HuH-7.5 (cell line): ENCODE measurements at regions not wholly inside any gene's neighbourhood (a gene's known extent, or its start where the extent isn't known, plus 50 kb on each side); places are given as distances from the start of the nearest gene placed in this dataset.

Source experiments
- DNase-seq: peaks from one replicate; pipeline ENCODE4 v3.0.0; 2011; ENCODE audit warnings: low spot score

DNA sequence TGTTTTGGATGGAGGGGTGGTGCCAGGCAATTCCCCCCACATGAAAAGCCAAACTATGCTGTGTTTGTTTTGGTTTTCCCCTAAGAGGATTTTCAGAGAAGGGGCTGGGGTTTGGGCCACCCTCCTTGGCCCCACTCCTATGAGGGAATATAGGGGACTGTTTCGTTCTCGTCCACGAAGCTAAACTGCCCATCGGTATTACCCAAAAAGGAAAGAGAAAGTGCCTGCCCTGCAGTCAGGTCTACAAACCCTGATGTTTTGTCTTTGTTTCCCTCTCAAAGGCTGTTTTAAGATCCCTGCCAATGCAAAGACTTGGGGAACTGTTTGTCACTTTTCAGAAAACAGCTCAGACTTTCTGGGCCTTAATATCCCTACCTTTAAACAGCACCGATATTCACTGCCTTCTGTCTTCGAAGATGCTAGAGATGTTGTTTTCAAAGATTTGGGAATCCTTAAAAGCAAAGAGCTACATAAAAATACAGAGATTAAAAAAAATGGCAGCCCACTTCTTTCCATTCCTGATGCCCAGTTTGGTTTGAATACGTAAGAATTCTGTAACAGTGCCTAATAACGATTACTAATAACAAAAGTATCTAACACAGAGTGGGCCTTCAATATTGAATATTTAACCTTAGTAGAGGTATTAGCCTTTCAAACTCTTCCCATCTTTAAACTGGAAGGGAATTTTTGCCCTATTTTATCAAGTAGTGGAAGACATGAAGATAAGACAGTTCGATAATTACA, 518.4 kb downstream of the MED13L start:
- no peak for DNase-seq

GRCh38 chr12:115758183-115758582, 519.3 kb downstream of the MED13L start:
- DNase-seq: no peak

DNA sequence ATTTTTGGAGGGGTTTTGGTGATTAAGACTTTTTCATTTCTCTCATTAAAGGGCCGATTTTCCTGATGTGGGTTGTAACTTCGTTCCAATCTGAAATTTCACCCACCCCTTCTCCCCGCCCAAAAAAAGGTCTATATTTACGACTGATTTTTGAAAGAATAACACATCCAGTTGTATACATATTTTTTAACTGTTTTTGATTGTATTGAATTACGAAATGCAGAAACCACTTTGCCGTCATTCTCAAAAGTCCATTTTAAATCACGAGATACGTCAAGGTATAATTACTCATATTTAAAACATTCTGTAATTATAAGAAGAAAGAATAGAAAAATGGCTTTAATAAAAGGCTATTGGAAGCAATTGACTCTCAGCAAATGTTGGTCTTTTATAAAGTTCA, 520.7 kb downstream of the MED13L start:
- no peak for DNase-seq

DNA sequence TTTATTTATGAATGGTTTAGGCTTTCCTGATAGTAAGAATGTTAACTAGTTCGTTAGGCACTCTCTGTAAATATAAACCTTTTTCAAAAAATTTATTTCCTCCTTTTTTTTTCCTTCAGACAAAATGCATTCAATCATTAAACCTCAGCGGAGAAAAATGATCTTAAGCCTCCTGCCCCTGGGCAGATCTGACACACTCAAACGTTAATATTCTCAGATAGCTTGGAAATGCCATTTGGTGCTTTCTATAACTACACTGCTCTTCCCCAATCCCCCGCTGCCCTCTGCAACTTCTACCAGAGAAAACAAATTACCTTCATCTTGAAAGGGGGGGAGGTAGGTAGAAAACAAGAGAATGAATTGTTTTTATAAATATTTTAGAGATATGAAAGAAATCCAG, 521.2 kb downstream of the MED13L start:
- no peak for DNase-seq

GRCh38 chr12:115755725-115756085, 521.8 kb downstream of the MED13L start:
- no peak for DNase-seq

GRCh38 chr12:115755061-115755724, 522.3 kb downstream of the MED13L start:
- DNase-seq: no peak

DNA sequence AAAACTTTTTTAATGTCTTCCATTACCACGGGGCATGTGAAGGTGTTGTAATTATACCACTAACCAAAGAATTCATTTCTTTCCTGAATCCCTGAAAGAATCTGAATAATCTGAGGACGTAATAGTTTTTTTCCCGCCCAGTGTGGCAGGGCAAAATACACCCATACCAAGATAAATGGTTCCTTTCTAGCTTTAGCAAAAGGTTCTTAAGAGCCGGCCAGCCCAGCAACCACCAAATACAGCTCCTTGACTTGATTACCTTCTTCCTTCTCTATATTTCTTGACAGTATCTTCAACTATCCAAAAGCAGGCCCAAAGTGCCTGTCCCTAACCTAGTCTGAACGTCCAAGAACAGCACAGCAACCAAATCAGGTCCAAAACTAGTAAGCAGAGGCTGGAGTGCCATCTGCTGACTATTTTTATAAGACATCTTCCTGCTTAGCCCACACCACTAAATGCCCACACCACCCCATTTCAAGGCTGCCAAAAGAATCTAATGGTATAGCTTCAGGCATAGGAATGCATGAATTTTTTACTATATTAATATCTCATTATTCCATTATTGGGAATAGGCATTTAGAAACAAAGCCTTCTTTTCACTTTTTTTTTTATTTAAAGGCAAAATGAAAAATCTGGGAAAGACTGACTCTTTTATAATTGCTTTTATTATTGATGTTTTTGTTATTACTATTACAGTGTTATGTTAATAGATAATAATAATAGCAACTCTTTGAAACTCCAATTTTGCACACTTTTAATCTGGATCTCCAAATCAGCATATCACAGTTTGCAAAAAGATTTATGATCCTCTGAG, 524.4 kb downstream of the MED13L start:
- peak; percentile 13 for DNase-seq

DNA sequence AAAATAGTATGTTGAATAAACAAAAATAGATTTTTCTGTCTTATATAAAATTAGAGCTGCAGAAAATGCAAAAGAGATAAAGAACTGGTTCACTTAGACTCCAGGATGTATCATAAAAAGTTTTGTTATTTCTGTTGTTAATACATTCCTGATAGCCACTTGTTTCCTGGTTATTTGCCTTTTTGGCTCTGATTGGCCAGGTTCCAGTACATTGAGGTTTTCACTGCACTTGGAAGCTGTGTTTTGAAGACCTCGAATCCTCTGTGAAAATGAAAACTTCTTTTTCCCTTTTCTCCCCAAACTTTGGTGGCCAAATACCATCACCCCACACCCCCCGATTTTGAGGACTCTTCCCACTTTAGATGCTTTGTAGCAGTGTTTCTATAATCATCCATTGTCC, 525.3 kb downstream of the MED13L start:
- no peak for DNase-seq

GRCh38 chr12:115750340-115750739, 527.2 kb downstream of the MED13L start:
- no peak for DNase-seq

GRCh38 chr12:115749071-115749841, 528.2 kb downstream of the MED13L start:
- no peak for DNase-seq

GRCh38 chr12:115740586-115741155, 536.8 kb downstream of the MED13L start:
- no peak for DNase-seq

- no peak for DNase-seq
Observed at GRCh38 chr12:115737895-115738294, 539.6 kb downstream of the MED13L start.

DNA sequence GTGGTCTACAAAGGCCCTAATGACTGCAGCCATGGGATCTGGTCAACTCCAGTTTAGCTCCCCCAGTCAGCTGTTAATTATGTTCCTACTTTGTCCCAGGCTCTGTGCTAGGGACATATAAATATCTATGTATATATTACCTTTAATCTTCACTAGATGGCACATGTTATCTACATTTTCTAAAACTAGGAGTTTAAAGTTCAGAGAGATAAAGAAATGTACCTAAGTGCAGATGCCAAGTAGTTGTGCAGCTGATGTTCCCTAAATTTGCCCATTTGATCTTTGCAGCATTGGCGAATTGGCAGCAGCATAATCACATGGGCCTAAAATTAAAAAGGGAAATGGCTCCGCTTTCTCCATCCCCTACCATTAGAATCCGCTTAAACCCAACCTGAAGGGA, 541.1 kb downstream of the MED13L start:
- DNase-seq: no peak

GRCh38 chr12:115730975-115731541, 546.4 kb downstream of the MED13L start:
- no peak for DNase-seq

DNA sequence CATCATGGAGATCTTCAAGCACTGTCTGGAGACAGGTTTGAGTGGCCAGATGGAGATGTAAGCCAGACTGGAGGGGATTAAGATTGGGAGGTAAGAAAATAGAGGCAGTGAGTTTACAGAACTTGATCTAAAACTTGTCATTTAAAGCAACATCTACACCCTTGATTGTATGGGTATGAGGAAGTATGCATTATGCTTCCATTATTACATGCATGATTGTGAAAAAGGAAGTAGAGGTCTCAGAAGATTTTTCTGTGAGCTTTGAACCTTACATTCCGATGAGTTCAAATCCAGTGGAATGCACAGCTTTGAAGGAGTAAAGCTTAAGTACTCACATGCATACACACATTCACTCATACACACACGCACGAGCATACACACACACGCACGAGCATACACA, 550.8 kb downstream of the MED13L start:
- no peak for DNase-seq

DNA sequence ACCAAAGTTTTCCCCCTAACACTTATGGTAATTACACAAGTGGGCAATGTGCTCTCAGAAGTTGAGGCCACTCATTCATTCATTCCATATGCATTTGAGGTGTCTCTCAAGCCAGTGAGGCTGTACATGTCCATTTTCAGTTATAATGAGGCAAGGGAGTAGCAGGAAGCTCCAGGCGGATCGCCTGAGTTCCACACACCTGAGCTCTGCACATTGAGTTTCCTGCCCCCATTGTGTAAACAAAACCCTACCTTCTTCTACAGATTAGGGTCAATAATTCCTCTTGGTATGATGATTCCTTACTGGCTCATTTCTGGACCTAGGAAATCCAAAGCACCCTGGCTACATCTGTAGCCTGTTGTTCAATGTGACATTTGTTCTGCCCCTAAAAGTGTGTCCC, 555.3 kb downstream of the MED13L start:
- DNase-seq: no peak

DNA sequence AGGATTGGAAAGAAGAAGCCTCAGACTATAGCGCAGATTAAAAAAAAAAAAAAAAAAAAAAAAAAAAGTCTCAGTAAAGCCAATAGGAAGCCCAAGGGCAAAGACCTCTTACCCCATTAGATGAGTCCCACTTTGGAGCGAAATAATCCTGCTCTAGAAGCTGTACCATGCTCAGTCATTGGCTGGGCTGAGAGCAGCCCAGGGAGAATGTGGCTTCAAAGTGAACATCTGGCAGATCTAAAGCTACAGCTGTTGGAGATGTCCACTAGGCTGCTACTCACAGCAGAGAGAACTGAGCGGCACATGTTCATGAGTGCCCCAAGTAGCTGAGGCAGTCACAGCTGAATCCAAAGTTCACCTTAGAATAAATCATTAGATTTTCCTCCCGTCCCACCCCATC, 560.9 kb downstream of the MED13L start:
- no peak for DNase-seq

DNA sequence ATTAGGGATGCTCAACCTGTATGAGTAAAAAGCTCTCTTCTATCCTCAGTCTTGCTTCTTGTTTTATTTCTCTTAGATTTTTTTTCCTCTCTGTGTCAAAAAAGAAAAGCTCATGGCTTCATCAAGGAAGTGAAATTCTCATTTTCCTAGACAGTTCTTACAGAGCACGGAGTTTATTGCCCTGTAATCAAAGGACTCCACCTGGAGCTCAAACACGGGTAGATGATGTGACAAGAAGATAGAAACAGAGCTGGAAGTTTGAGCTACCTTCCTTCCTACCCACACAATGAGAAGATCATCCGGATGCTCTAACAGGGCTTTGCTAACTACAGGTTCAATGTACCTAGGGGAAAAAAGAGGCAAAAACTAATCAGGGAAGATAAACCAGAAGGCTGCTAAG, 564.8 kb downstream of the MED13L start:
- no peak for DNase-seq

- no peak for DNase-seq
Observed at GRCh38 chr12:115710104-115710564, 567.4 kb downstream of the MED13L start.

DNA sequence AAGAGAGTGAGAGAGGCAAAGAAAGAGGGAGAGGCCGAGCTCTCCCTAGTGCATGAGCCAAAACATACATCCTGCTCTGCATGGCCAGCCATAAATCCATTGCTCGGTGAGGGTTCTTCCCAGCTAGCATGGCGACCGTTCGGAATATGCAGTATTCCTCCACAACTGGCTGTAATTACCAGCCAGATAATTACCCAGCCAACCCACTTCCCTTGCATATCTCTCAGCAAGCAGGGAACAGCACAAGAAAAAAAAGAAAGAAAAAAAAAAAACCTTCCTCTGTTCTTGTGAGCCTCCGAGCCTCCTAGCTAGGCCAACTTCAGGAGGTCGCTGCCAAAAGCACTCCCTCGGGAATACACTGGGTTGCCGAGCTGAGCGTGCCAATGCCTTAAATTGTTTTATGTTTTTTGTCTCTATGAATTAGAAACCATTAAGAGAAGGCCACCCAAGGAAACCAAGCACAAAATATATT, 567.9 kb downstream of the MED13L start:
- DNase-seq: no peak

DNA sequence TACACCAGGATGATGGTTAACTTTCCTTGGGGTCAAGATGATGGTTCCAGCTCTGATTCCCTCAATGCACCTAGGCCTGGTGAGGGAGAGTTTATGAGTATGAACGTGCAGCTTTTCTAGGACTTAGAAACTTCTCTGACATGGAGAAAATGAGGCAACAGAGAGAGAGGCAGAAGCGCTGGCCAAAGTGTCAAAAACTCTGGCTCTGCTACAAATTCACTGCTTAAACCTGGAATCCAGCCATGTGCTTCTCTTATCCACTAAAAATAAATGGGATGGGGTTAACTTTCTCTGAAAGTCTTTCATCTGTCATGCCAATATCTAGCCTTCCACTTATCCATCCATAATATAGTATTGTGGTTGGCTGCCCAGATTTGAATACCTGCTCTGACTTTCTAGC, 568.7 kb downstream of the MED13L start:
- no peak for DNase-seq
